GM23338 (cell line): ENCODE measurements at regions not wholly inside any gene's neighbourhood (a gene's known extent, or its start where the extent isn't known, plus 50 kb on each side); places are given as distances from the start of the nearest gene placed in this dataset.

Experiments used
- EZH2 ChIP-seq: fragments of 200-600 bp; sonication (generic); IDR thresholded peaks from one replicate; pipeline ENCODE4 v1.8.0; 2017; ENCODE audit warnings: antibody characterized with exemption, mild to moderate bottlenecking, low read depth; ENCODE audit not compliant: unreplicated experiment
- POLR2AphosphoS5 ChIP-seq: IDR thresholded peaks from 2 replicates; pipeline ENCODE4 v1.6.1; 2016; ENCODE audit warnings: antibody characterized with exemption, low read depth
- ZNF114 ChIP-seq: fragments of 250-450 bp; sonication (Bioruptor Pico); IDR thresholded peaks from 2 replicates; pipeline ENCODE4 v1.5.0; 2020; ENCODE audit warnings: mild to moderate bottlenecking, moderate library complexity
- TF ChIP-seq, protein P1 (sequence below), 2 experiments: fragments of 200-600 bp in 1 of 2; sonication (generic) in 1 of 2; conservative IDR thresholded peaks; 2 replicates each; pipeline versions ENCODE4 v1.5.1 to v1.6.1; 2016 to 2017; ENCODE audit warnings: antibody characterized with exemption in 2 of 2, low read depth in 2 of 2, mild to moderate bottlenecking in 2 of 2, moderate library complexity in 1 of 2

DNA sequence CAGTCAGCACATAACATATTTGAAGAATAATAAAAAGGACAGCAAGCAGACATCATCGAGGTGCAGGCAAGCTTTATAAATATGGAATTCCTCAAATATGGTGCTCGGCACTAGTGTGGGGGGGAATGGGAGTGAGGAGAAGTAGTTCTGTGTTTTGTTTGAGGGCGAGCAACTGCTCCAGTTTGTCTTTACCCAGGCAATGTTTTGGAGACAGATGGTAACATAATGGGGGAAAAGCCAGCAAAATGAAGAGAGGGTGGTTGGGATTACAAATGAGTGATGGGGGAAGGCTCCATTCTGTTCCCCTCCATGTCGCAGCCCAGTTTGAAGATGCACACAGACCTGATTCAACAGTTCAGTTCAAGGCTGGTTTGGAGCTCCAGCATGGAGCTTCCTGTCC, 572.9 kb upstream of the DIPK2B start:
- no peak for TF ChIP-seq POLR2AphosphoS5
- TF ChIP-seq, protein P1, sequence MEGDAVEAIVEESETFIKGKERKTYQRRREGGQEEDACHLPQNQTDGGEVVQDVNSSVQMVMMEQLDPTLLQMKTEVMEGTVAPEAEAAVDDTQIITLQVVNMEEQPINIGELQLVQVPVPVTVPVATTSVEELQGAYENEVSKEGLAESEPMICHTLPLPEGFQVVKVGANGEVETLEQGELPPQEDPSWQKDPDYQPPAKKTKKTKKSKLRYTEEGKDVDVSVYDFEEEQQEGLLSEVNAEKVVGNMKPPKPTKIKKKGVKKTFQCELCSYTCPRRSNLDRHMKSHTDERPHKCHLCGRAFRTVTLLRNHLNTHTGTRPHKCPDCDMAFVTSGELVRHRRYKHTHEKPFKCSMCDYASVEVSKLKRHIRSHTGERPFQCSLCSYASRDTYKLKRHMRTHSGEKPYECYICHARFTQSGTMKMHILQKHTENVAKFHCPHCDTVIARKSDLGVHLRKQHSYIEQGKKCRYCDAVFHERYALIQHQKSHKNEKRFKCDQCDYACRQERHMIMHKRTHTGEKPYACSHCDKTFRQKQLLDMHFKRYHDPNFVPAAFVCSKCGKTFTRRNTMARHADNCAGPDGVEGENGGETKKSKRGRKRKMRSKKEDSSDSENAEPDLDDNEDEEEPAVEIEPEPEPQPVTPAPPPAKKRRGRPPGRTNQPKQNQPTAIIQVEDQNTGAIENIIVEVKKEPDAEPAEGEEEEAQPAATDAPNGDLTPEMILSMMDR (conservative IDR thresholded peaks at IDR 0.05; ENCODE audit: low read depth in 2 of 2) = no peak
- TF ChIP-seq EZH2 = no peak
- no peak for TF ChIP-seq ZNF114 (CRISPR knock-in tag)
